Fibroblast of lung (primary cell): ENCODE measurements at regions not wholly inside any gene's neighbourhood (a gene's known extent, or its start where the extent isn't known, plus 50 kb on each side); places are given as distances from the start of the nearest gene placed in this dataset.

Experiments
- CTCF ChIP-seq, 2 donors: IDR thresholded peaks in 1 of 2; conservative IDR thresholded peaks in 1 of 2; 1 replicate in 1 of 2; 2 replicates in 1 of 2; pipeline ENCODE4 v1.5.1; 2011 to 2012; ENCODE audit warnings: low read length in 2 of 2, control low read depth in 1 of 2, inconsistent platforms in 1 of 2, low read depth in 1 of 2, mild to moderate bottlenecking in 1 of 2
- EZH2 ChIP-seq: IDR thresholded peaks from 2 replicates; pipeline ENCODE4 v1.5.1; 2012; ENCODE audit warnings: low read length, control low read depth, mild to moderate bottlenecking; ENCODE audit errors: missing control alignments

GRCh38 chr21:43334214-43334958 lies 92.5 kb downstream of the SIK1 start:
- TF ChIP-seq CTCF (conservative IDR thresholded peaks at IDR 0.05 in 1 of 2, IDR thresholded peaks at IDR 0.05 in 1 of 2; ENCODE audit: low read depth in 1 of 2, low read length in 2 of 2) (no peak), EZH2 (no peak)
